ENCODE measurements at regions not wholly inside any gene's neighbourhood (a gene's known extent, or its start where the extent isn't known, plus 50 kb on each side); places are given as distances from the start of the nearest gene placed in this dataset.
"Not testable (repeated sequence)": the region's sequence is repeated elsewhere in the genome, so short reads cannot be mapped to it uniquely, and the experiment has no call there.

DNA sequence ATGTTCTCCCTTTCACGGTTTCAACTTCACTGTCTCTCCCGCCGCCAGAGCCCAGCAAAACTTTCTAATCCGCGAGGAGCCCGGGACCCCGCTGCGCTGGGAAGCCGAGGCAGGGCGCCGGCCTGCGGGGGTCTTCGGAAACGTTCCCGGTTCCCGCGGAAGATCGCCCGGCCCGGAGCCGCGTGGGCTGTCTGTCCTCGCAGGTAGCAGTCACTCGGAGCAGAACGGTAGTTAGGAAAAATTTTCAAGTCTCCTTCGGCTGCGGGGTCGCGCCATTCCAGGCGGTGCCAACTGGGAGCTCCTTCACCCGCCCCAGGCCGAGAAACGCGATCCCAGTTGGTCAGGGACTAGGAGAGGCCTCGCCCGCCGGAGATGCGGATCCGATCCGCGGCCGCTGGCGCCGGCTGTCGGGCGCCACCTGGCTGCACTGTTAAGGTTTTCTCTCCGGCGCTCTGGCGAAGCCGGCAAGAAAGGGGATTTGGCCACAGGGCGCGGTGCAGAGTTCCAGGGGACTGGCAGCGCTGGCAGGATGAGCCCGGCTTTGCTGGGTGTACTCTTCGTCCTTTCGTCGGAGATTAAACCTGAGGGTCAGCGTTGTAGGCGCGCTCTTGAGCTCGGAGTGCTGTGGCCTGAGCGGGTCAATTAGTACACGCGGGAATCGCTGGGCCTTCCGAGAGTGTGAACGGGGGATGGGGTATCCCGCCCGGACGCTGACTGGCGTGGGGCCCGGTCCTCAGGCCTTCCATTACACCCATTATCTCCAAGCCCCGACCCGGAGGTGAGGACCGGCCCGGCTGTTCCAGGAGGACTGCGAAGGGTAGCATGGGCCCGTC is 135.4 kb downstream of the KCNJ12 start:
- TF ChIP-seq, protein P1, sequence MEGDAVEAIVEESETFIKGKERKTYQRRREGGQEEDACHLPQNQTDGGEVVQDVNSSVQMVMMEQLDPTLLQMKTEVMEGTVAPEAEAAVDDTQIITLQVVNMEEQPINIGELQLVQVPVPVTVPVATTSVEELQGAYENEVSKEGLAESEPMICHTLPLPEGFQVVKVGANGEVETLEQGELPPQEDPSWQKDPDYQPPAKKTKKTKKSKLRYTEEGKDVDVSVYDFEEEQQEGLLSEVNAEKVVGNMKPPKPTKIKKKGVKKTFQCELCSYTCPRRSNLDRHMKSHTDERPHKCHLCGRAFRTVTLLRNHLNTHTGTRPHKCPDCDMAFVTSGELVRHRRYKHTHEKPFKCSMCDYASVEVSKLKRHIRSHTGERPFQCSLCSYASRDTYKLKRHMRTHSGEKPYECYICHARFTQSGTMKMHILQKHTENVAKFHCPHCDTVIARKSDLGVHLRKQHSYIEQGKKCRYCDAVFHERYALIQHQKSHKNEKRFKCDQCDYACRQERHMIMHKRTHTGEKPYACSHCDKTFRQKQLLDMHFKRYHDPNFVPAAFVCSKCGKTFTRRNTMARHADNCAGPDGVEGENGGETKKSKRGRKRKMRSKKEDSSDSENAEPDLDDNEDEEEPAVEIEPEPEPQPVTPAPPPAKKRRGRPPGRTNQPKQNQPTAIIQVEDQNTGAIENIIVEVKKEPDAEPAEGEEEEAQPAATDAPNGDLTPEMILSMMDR (IDR thresholded peaks at IDR 0.05), result no peak
- ATAC-seq (ENCODE audit: low FRiP score), result peak; percentile 92
- DNase-seq (ENCODE audit: low spot score), result peak; percentile 35

DNA sequence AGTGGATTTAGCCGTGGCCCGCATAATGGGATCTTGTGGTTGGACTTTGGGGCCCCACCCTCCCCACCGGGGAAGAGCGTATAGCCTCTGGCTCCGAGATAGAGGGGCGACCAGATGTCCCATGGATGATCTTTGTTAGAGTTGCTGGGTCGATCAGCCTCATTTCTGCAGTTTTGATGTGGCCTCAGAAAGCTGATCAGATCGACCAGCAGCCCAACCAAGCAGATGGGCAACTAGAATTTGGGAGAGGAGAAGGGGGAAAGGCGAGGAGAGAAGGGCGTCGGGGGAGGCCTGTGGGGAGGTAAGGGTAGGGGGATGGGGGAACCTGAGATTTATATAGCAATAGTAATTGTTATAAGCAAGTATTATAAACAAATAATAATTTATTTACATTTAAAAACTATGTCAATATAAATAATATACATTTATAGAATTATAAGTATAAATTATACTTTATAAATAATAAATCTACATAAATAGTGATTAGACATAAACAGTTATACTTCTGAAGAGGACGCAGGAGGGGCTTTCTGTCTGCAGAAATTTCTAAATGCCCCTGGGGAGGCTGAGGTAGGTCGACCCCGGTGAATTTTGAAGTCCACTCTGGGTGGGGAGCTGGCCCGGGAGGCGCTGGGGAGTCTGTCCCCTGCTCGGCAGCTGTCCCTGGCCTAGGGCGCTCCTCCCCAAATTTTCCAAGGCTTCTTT is 136.3 kb downstream of the KCNJ12 start:
- no peak for ATAC-seq (ENCODE audit: low FRiP score)

DNA sequence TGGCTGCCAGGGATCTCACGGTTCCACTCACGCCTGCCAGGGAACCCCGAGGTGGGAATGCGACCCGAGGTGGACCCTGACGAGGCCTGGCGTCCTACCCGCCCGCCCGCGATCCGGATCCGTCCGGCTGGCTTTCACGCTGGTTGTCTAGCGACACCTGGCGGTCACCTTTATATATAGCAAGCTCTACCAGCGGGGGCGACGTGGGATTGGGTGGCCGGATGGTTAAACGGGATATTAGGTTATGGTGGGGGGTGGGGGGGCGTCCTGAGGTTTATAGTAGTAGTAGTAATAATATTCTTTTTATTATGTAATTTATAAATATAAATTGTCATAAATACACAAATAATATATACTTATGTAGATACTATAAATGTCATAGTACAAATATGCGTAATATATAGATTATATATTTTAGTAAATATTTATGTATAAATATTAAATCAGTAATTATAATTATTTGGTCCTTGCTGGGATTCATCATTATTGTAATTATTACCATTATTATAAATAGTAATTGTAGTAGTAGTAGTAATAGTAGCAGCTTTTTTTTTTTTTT is 136.9 kb downstream of the KCNJ12 start:
- DNase-seq (ENCODE audit: low spot score) (peak; percentile 64), ATAC-seq (ENCODE audit: low FRiP score) (no peak)
- TF ChIP-seq, protein P1 (IDR thresholded peaks at IDR 0.05), result peak in 1 of 3 donors; percentile 8

More for the DNA sequence above, 136.3 kb downstream of the KCNJ12 start:
- DNase-seq (ENCODE audit: low spot score), result no peak
- TF ChIP-seq, protein P1 (IDR thresholded peaks at IDR 0.05), result no peak

DNA sequence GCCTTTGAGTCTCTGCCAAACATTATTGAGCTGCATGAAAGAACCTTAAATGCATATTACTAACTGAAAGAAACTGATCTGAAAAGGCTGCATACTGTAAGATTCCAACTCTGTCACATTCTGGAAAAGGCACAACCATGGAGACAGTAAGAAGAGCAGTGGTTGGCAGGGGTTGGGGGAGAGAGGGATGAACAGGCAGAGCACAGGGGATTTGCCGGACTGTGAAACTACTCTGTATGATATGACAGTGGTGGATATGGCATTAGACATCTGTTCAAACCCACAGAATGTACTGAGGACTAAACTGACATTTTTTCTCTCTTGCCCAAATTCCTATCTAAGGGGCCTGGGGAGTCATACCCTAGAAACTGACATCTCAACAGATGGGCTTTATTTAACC is 138.4 kb downstream of the KCNJ12 start:
- DNase-seq (ENCODE audit: low spot score); ATAC-seq (ENCODE audit: low FRiP score): not testable (repeated sequence)

DNA sequence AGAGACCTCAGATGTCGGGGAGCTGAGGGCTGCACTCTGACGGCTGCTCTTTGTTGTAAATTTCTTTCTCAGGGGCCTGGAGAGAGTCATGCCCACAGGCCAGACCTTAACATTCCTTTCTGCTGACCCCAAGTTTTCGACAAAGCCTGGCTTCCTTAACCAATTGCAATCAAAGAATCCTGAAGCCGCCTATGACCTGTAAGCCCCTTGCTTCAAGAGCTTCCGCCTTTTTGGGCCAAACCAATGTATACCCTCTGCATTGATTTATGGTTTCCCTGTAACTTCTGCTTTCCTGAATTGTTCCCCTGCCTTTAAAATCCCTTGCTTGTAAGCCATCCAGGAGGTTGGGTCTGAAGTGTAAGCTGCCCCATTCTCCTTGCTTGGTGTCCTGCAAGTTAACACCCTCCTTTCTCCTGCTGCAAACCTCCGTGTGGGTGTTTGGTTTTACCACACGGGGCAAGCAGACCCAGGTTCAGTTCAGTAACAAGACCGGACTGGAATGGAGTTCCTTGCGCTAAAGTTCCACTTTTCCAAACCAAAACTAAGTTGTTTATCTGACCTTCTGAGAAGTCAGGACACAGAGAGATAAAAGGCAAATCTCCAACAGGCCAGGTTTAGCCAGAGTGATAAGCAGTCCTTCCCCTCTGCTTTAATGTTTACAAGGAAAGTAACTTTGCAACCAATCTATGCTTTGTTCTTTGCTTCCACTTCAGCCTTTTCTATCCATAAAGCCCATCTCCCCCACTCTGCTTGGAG is 141.6 kb downstream of the KCNJ12 start:
- DNase-seq (ENCODE audit: low spot score), result no peak
- TF ChIP-seq, protein P1 (IDR thresholded peaks at IDR 0.05), result no peak
- ATAC-seq (ENCODE audit: low FRiP score), result no peak

DNA sequence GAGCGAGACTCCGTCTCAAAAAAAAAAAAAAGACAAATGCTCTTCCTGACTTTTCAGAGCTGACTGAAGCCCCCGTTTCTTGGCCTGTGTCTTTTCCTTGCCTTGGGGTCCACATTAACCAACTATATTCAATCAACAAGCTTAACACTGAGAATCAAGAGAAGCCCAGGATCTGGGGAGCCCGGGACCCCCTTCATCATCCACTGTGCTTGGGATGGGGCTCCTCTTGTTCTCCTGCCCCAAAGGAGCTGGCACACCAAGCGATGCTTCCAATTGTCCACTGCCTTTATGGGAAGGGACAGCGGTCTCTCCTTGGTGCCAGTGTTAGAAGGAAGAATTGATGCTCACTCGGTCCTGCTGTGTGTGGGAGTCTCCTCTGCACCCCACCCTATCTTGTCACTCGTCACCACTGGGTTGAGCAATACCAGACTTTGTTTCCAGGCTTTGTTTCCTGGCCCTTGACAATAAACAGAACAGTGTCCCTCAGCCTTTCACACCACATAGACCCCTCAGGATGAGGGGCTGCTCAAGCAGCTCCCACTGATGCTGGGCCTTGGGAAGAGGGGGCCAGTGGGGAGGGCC is 146.7 kb downstream of the KCNJ12 start:
- TF ChIP-seq, protein P1 (IDR thresholded peaks at IDR 0.05), result no peak
- no peak for ATAC-seq (ENCODE audit: low FRiP score)

More for the DNA sequence above, 146.7 kb downstream of the KCNJ12 start:
- DNase-seq (ENCODE audit: low spot score), result no peak
